Suprapubic skin (tissue), 4 donors: ENCODE measurements at regions not wholly inside any gene's neighbourhood (a gene's known extent, or its start where the extent isn't known, plus 50 kb on each side); places are given as distances from the start of the nearest gene placed in this dataset.

Source experiments
- DNase-seq, 2 donors: peaks; one replicate each; pipeline ENCODE4 v3.0.0-alpha.2; 2019; ENCODE audit warnings: low spot score in 2 of 2
- H3K27ac ChIP-seq: fragments of 200-600 bp; sonication (generic); one replicate; pipeline ENCODE4 v1.5.1; 2019
- H3K27me3 ChIP-seq: fragments of 200-600 bp; sonication (generic); one replicate; pipeline ENCODE4 v1.5.1; 2019
- H3K36me3 ChIP-seq: fragments of 200-600 bp; sonication (generic); one replicate; pipeline ENCODE4 v1.5.1; 2019
- H3K4me1 ChIP-seq: fragments of 200-600 bp; sonication (generic); one replicate; pipeline ENCODE4 v1.5.1; 2019
- H3K4me3 ChIP-seq: fragments of 200-600 bp; sonication (generic); one replicate; pipeline ENCODE4 v1.5.1; 2019; ENCODE audit warnings: mild to moderate bottlenecking
- H3K9me3 ChIP-seq: fragments of 200-600 bp; sonication (generic); one replicate; pipeline ENCODE4 v1.5.1; 2019
- EP300 ChIP-seq: sonication (generic); formaldehyde crosslinking; IDR thresholded peaks from one replicate; pipeline ENCODE4 v1.6.1; 2017; ENCODE audit warnings: antibody characterized with exemption
- POLR2A ChIP-seq, 2 donors: fragments of 450-650 bp; IDR thresholded peaks; one replicate each; pipeline ENCODE4 v1.6.1; 2017; ENCODE audit warnings: antibody characterized with exemption in 2 of 2, mild to moderate bottlenecking in 2 of 2, moderate library complexity in 2 of 2
- POLR2AphosphoS5 ChIP-seq, 3 donors: sonication (generic); formaldehyde crosslinking; IDR thresholded peaks; one replicate each; pipeline ENCODE4 v1.6.1; 2017; ENCODE audit warnings: antibody characterized with exemption in 3 of 3
- WGBS: methylation state at CpG from one replicate; pipeline ENCODE4 v1.1.5; 2018; 5-methylcytosine and 5-hydroxymethylcytosine counted together
- TF ChIP-seq, protein P1 (sequence below), 2 donors: fragments of 200-600 bp in 1 of 2; fragments of 450-650 bp in 1 of 2; sonication (generic) in 1 of 2; IDR thresholded peaks; one replicate each; pipeline ENCODE4 v1.5.1; 2016 to 2019; ENCODE audit warnings: antibody characterized with exemption in 2 of 2, mild to moderate bottlenecking in 1 of 2, moderate library complexity in 1 of 2

DNA sequence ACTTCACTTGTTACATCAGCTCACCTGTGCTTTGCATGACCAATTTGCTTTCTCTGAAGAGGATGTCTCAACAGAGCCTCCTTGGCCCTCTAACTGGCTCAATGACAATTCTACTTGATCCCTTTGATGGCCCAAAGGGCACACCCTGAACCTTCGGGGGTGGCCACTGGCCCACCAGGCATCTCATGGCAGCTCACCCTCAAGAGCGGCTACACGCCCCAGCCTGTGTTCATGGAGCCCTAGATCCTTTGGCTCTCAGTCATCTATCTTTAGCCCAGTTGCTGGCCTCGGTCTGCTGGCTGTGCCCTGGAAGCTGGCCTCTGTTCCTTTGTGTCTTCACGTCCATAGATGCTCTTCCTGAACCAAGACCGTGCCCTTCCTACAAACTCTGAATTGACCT lies 476.7 kb downstream of the NPHP4 start:
- Histone ChIP-seq H3K9me3 (no peaks in the 10 kb centered on the region), H3K4me3 (no peak overlapping the region), H3K4me1 (peaks cover 9% of the 10 kb centered on the region), H3K36me3 (no peaks in the 10 kb centered on the region), H3K27me3 (peaks cover 15% of the 10 kb centered on the region), H3K27ac (no peak overlapping the region)
- TF ChIP-seq POLR2AphosphoS5 (IDR thresholded peaks at IDR 0.05) (no peak), POLR2A (IDR thresholded peaks at IDR 0.05) (no peak), EP300 (no peak)
- TF ChIP-seq, protein P1, sequence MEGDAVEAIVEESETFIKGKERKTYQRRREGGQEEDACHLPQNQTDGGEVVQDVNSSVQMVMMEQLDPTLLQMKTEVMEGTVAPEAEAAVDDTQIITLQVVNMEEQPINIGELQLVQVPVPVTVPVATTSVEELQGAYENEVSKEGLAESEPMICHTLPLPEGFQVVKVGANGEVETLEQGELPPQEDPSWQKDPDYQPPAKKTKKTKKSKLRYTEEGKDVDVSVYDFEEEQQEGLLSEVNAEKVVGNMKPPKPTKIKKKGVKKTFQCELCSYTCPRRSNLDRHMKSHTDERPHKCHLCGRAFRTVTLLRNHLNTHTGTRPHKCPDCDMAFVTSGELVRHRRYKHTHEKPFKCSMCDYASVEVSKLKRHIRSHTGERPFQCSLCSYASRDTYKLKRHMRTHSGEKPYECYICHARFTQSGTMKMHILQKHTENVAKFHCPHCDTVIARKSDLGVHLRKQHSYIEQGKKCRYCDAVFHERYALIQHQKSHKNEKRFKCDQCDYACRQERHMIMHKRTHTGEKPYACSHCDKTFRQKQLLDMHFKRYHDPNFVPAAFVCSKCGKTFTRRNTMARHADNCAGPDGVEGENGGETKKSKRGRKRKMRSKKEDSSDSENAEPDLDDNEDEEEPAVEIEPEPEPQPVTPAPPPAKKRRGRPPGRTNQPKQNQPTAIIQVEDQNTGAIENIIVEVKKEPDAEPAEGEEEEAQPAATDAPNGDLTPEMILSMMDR (IDR thresholded peaks at IDR 0.05), result no peak
- whole genome bisulfite sequencing, result 93% methylated on average over 6 of the region's 6 CpGs
- DNase-seq, result peak; percentile 10 to 32

- Histone ChIP-seq H3K4me1 (peaks cover 12% of the 10 kb centered on the region), H3K27ac (no peak overlapping the region), H3K9me3 (no peaks in the 10 kb centered on the region), H3K4me3 (no peak overlapping the region), H3K27me3 (peaks cover 22% of the 10 kb centered on the region), H3K36me3 (no peaks in the 10 kb centered on the region)
- DNase-seq, result peak in 1 of 2 donors; percentile 72
- 18% methylated on average over 13 of the region's 13 CpGs for whole genome bisulfite sequencing
- no peak for TF ChIP-seq POLR2AphosphoS5 (IDR thresholded peaks at IDR 0.05)
- TF ChIP-seq, protein P1 (IDR thresholded peaks at IDR 0.05), result peak; percentile 93 to 100
Measured at GRCh38 chr1:5514527-5515183, 477.6 kb downstream of the NPHP4 start.

GRCh38 chr1:5513846-5514526 lies 478.2 kb downstream of the NPHP4 start:
- 51% methylated on average over 7 of the region's 7 CpGs for whole genome bisulfite sequencing
- H3K4me3 ChIP-seq, result no peak overlapping the region
- no peak overlapping the region for H3K27ac ChIP-seq
- H3K36me3 ChIP-seq, result no peaks in the 10 kb centered on the region
- peaks cover 22% of the 10 kb centered on the region for H3K27me3 ChIP-seq
- H3K4me1 ChIP-seq, result peaks cover 18% of the 10 kb centered on the region
- TF ChIP-seq, protein P1 (IDR thresholded peaks at IDR 0.05), result no peak
- no peak for TF ChIP-seq POLR2A (IDR thresholded peaks at IDR 0.05)
- TF ChIP-seq POLR2AphosphoS5 (IDR thresholded peaks at IDR 0.05), result no peak
- DNase-seq, result peak in 1 of 2 donors; percentile 45
- no peaks in the 10 kb centered on the region for H3K9me3 ChIP-seq

DNA sequence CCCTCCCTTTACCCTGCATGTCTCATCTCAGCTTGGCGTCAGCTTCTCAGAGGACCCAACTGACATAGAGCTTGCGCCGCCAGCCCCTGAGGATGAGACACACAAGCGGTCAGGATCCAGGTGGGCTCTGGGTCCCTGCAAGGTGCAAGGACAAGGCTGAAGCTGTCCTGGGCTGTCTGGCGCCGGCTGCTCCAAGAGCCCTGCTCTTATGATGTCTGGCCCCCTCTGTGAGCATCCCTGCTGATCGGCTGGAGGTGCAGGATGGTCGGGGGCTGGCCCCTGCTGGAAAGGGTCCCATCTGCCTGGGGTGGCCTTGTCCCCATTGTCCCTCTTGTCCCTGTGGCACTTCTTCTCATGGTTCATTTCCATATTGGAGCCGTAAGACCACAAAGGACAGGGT lies 479.0 kb downstream of the NPHP4 start:
- TF ChIP-seq POLR2A (IDR thresholded peaks at IDR 0.05) (no peak), EP300 (no peak), POLR2AphosphoS5 (IDR thresholded peaks at IDR 0.05) (no peak)
- TF ChIP-seq, protein P1 (IDR thresholded peaks at IDR 0.05), result no peak
- WGBS, result 100% methylated on average over 3 of the region's 9 CpGs
- Histone ChIP-seq H3K27me3 (peaks cover 22% of the 10 kb centered on the region), H3K4me3 (no peak overlapping the region), H3K27ac (no peak overlapping the region), H3K36me3 (no peaks in the 10 kb centered on the region), H3K4me1 (peaks cover 25% of the 10 kb centered on the region), H3K9me3 (no peaks in the 10 kb centered on the region)
- DNase-seq, result peak in 1 of 2 donors; percentile 44

GRCh38 chr1:5511381-5512097 lies 480.7 kb downstream of the NPHP4 start:
- TF ChIP-seq EP300 (no peak), POLR2A (IDR thresholded peaks at IDR 0.05) (no peak)
- TF ChIP-seq, protein P1 (IDR thresholded peaks at IDR 0.05), result no peak
- no peaks in the 10 kb centered on the region for H3K9me3 ChIP-seq
- no peak overlapping the region for H3K27ac ChIP-seq
- no peaks in the 10 kb centered on the region for H3K36me3 ChIP-seq
- WGBS, result 56% methylated on average over 9 of the region's 9 CpGs
- no peak for DNase-seq
- no peak overlapping the region for H3K4me3 ChIP-seq
- H3K27me3 ChIP-seq, result peaks cover 19% of the 10 kb centered on the region
- H3K4me1 ChIP-seq, result peaks cover 35% of the 10 kb centered on the region
